NCI-H524 treated with DMSO at 0.1 percent for 48 hours (cell line): ENCODE measurements at regions not wholly inside any gene's neighbourhood (a gene's known extent, or its start where the extent isn't known, plus 50 kb on each side); places are given as distances from the start of the nearest gene placed in this dataset.
"Not testable (repeated sequence)": the region's sequence is repeated elsewhere in the genome, so short reads cannot be mapped to it uniquely, and the experiment has no call there.

ENCODE experiments used
- DNase-seq: peaks from one replicate; lab custom pipeline; 2025; lab: John Stamatoyannopoulos, UW

GRCh38 chr10:76665029-76665428 lies 972.6 kb downstream of the KCNMA1 start:
- no peak for DNase-seq

GRCh38 chr10:76657337-76658012 lies 980.1 kb downstream of the KCNMA1 start:
- DNase-seq = no peak

- DNase-seq = no peak
Measured at GRCh38 chr10:76651154-76651553, 986.5 kb downstream of the KCNMA1 start.

GRCh38 chr10:76649723-76650127 lies 987.9 kb downstream of the KCNMA1 start:
- no peak for DNase-seq

DNA sequence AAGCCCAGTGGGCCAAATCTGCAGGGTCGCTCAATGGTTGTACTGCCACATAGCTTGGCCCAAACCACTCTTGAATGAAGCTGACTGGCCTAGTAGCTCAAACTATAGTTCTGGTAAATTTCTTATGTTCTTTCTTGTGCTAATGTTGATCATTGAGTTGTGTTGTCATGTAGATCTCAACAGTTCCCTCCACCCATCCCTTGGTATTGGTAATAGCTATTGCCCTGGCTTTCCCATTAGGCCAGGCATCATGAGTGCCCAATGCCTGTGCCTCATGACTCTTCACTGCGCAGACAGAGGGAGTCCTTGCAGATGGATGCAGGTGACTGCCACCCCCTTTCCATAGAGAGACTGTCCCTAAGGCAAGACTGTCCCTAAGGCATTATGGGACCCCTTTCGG lies 988.4 kb downstream of the KCNMA1 start:
- no peak for DNase-seq

- DNase-seq = no peak
Measured at GRCh38 chr10:76647301-76647700, 990.3 kb downstream of the KCNMA1 start.

DNA sequence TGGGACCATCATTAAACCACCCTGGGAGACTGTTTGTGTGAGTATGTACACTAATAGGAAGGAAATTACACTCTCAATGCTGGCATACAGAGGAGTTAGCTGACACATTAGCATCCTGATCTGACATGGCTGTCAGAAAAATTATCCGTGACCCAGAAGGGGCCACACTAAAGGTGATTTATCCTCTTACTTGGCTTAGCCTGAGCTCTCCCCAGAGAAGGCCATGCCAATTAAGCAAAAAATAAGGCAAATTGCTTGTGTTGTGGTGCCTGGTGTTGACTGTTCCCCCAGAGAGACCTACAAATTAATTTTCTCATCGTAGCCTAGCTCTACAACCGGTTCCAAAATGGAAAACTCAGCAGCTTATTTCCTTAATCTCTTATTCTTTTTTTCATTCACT lies 992.3 kb downstream of the KCNMA1 start:
- no peak for DNase-seq

DNA sequence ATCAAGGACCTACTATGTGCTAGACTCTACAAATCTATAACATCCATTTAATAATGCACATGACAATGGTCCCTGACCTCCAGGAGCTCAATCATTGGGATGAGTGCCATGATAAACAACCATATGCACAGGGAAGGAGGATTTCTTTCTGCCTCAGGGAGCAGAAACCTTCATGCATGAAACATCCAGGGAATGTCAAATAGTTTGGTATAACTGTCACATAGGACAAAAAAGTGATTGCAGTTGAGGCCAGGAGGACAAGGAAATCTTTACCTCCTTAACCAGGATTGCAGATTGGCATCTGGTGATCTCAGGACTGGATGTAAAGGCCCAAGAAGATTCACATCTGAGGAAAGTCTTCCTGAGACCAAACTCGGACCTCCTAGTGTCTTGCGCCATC lies 993.1 kb downstream of the KCNMA1 start:
- DNase-seq = no peak

GRCh38 chr10:76643511-76643911 lies 994.1 kb downstream of the KCNMA1 start:
- no peak for DNase-seq

- no peak for DNase-seq
Measured at GRCh38 chr10:76642358-76642757, 995.2 kb downstream of the KCNMA1 start.

DNA sequence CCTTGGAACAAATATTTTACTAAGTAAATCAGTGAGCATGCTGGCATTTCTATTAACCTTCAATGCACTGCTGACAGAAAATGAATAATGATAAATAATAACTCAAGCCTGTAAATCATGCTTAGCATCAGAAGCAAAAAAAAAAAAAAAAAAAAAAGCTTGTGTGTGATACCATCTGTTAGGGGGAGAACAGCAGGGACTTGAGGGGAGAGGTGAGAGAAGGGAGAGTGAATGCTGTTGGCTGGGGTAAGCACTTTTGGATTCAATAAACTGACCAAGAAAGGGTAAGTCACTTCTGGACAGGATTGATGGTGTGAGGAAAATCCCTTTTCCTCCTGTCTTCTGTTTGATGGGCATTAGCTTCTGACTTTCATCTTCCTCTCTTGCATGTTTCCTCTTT lies 996.4 kb downstream of the KCNMA1 start:
- DNase-seq = no peak

- no peak for DNase-seq
Measured at GRCh38 chr10:76640806-76641205, 996.8 kb downstream of the KCNMA1 start.

DNA sequence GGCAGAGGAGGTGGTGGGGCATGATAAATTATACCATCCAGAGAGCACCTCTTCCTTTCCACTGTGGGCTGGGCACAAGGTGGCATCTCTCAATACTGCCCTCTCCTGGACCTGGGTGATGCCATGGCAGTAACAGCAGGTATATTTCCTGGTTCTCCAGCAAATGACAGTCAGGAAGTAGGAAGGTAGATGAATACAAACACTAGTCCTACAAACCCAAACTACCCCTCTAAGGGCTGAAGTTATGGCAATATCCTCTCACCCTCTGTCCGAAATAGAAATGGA lies 1004.9 kb downstream of the KCNMA1 start:
- no peak for DNase-seq

- no peak for DNase-seq
Measured at GRCh38 chr10:76631884-76632766, 1005.5 kb downstream of the KCNMA1 start.

DNA sequence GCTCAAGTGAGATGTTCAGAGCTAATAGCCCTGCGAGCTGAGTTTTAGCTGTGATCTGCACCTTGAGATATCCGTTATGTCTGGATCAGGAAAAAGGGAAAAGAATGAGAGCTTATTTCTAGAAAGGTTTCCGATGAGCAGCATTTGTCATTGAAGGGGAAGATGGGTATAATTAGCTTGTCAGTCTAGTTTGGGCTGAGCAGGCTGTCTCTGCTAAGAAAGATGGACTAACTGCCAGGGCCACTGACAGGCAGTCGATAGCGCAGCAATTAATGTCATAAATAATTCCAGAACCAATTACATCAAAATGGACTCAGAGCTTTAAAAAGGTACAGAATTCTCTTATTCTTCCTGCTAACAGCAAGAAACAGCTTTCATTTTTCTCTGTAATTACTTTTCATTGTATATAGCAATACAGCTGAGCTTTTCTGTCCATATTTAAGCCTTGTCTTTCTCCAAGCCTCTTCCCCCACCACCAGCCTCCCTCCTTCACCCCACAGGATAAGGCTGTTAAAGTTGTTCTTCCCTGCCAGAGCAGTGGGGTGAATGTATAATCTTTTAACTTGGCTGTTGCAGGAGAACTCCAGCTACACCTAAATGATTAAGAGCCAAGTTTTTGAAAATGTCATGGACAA lies 1006.5 kb downstream of the KCNMA1 start:
- DNase-seq = no peak

DNA sequence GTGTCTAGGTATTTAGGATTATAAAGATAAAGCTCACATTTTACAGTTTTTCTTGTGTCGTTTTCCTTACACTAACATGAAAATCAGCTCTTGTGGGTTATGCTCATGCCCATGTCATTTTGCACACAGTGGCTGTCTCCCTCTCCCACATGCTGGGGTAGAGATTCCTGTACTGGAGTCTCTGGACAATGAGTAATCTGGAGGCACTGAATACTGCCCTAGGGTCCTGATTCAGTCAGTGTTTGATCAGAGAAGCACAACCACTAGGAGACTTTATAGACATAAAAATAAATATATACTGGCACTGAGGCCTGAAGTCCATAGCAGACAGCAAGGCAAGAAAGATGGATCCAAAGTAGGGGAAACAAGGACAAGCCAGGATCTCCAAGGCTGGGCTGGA lies 1008.8 kb downstream of the KCNMA1 start:
- DNase-seq = no peak

GRCh38 chr10:76626386-76626785 lies 1011.2 kb downstream of the KCNMA1 start:
- DNase-seq = no peak

GRCh38 chr10:76624470-76624869 lies 1013.1 kb downstream of the KCNMA1 start:
- DNase-seq = no peak

DNA sequence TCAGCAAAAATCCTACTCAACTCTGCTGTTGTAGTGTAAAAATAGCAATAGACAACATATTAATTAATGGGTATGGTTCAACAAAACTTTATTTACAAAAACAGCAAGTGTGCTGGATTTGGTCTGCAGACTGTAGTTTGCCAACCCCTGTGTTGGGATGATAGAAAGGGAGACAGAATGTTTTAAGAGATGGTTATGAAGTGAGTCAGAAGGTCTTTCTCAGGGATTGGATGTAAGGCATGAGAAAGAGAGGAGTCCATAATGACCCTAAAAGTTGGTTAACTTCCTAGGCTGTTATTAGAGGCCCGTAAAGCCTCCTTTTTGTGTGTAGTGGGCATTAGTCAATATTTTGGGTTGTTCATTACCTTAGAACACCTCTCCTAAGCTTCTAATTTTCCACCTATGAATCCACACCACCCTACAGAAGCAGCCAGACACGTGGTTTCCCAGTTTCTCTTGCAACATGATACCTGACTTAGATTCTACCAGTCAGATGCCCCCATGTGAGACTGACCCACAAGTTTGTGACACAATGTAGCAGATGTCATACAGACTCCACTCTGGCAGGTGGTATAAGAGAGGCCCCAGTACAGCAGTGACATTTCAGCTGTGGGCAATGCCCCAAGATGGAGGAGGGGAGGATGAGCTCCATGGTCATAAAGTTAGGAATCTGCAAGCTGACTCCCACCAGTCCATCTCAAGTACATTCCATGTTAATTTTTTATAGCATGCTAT lies 1015.6 kb downstream of the KCNMA1 start:
- DNase-seq = no peak

DNA sequence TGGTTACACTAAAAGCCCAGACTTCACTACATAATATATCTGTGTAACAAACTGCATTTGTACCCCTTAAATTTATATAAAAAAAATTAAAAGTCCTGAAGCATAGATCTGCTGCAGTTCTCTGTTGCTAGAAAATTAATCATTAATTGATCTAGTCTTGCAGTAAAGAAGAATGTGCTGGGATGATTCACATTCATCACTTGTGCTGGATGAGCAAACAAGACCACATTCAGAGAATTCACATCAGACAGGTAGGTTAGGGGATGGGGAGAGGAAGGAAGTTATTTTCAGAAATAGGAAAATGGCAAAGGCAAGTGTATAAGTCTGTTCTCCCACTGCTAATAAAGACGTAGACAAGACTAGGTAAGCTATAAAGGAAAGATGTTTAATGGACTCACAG lies 1019.0 kb downstream of the KCNMA1 start:
- no peak for DNase-seq

DNA sequence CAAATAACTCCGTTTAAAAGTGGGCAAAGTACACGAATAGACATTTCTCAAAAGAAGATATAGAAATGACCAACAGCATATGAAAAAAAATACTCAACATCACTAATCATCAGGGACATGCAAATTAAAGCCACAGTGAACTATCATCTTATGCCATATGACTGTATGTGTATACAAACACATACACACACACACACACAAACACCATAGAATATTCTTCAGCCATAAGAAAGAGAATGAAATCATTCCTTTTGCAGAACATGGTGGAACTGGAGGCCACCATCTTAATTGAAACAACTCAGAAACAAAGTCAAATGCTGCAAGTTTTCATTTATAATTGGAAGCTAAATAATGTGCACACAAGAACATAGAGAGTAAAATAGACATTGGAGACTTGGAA lies 1019.4 kb downstream of the KCNMA1 start:
- no peak for DNase-seq

GRCh38 chr10:76616666-76617065 lies 1020.9 kb downstream of the KCNMA1 start:
- DNase-seq = not testable (repeated sequence)

GRCh38 chr10:76615049-76615448 lies 1022.6 kb downstream of the KCNMA1 start:
- DNase-seq = no peak
